Stimulated activated naive CD8-positive, alpha-beta T cell treated with anti-CD3 and anti-CD28 coated beads, Interleukin-15, Interleukin-2, amounts not matched to agents 100 ng/mL and 50 ng/mL, for 24 hours (primary cell): ENCODE measurements at regions not wholly inside any gene's neighbourhood (a gene's known extent, or its start where the extent isn't known, plus 50 kb on each side); places are given as distances from the start of the nearest gene placed in this dataset.

Source experiments
- H3K27ac Mint-ChIP-seq: one replicate; pipeline ENCODE4 v1.8.0; 2021; ENCODE audit warnings: mild to moderate bottlenecking, mixed read lengths
- H3K27me3 Mint-ChIP-seq: one replicate; pipeline ENCODE4 v1.8.0; 2021; ENCODE audit warnings: mixed read lengths
- H3K36me3 Mint-ChIP-seq: one replicate; pipeline ENCODE4 v1.8.0; 2021; ENCODE audit warnings: low read depth, mixed read lengths
- H3K4me1 Mint-ChIP-seq: one replicate; pipeline ENCODE4 v1.8.0; 2021; ENCODE audit warnings: low read depth, mixed read lengths
- H3K4me3 Mint-ChIP-seq: one replicate; pipeline ENCODE4 v1.8.0; 2021; ENCODE audit warnings: mild to moderate bottlenecking, mixed read lengths
- H3K9me3 Mint-ChIP-seq: one replicate; pipeline ENCODE4 v1.8.0; 2021; ENCODE audit warnings: mixed read lengths

GRCh38 chr7:25035274-25035673 lies 55.3 kb upstream of the OSBPL3 start:
- peaks cover 10% of the 10 kb centered on the region for H3K4me1 Mint-ChIP-seq
- no peaks in the 10 kb centered on the region for H3K27me3 Mint-ChIP-seq
- no peaks in the 10 kb centered on the region for H3K36me3 Mint-ChIP-seq
- H3K9me3 Mint-ChIP-seq: peaks cover 11% of the 10 kb centered on the region
- H3K27ac Mint-ChIP-seq: no peak overlapping the region
- H3K4me3 Mint-ChIP-seq: no peak overlapping the region

- H3K27me3 Mint-ChIP-seq: no peaks in the 10 kb centered on the region
- no peak overlapping the region for H3K4me3 Mint-ChIP-seq
- peaks cover 21% of the 10 kb centered on the region for H3K4me1 Mint-ChIP-seq
- H3K9me3 Mint-ChIP-seq: peaks cover 11% of the 10 kb centered on the region
- H3K27ac Mint-ChIP-seq: no peak overlapping the region
- no peaks in the 10 kb centered on the region for H3K36me3 Mint-ChIP-seq
Observed at GRCh38 chr7:25034136-25034535, 54.2 kb upstream of the OSBPL3 start.

- no peak overlapping the region for H3K27ac Mint-ChIP-seq
- H3K27me3 Mint-ChIP-seq: no peaks in the 10 kb centered on the region
- peaks cover 32% of the 10 kb centered on the region for H3K4me1 Mint-ChIP-seq
- peaks cover 11% of the 10 kb centered on the region for H3K9me3 Mint-ChIP-seq
- no peak overlapping the region for H3K4me3 Mint-ChIP-seq
- no peaks in the 10 kb centered on the region for H3K36me3 Mint-ChIP-seq
Observed at GRCh38 chr7:25032774-25033743, 53.1 kb upstream of the OSBPL3 start.

GRCh38 chr7:25031432-25031831 lies 51.5 kb upstream of the OSBPL3 start:
- Mint-ChIP-seq H3K27ac (no peak overlapping the region), H3K27me3 (no peaks in the 10 kb centered on the region), H3K4me3 (no peak overlapping the region), H3K4me1 (peaks cover 48% of the 10 kb centered on the region), H3K36me3 (no peaks in the 10 kb centered on the region), H3K9me3 (peaks cover 7% of the 10 kb centered on the region)

GRCh38 chr7:25031007-25031406 lies 51.0 kb upstream of the OSBPL3 start:
- Mint-ChIP-seq H3K4me3 (no peak overlapping the region), H3K4me1 (peaks cover 48% of the 10 kb centered on the region), H3K36me3 (no peaks in the 10 kb centered on the region), H3K27ac (no peak overlapping the region), H3K9me3 (peaks cover 2% of the 10 kb centered on the region), H3K27me3 (no peaks in the 10 kb centered on the region)
